ENCODE measurements at regions not wholly inside any gene's neighbourhood (a gene's known extent, or its start where the extent isn't known, plus 50 kb on each side); places are given as distances from the start of the nearest gene placed in this dataset.

DNA sequence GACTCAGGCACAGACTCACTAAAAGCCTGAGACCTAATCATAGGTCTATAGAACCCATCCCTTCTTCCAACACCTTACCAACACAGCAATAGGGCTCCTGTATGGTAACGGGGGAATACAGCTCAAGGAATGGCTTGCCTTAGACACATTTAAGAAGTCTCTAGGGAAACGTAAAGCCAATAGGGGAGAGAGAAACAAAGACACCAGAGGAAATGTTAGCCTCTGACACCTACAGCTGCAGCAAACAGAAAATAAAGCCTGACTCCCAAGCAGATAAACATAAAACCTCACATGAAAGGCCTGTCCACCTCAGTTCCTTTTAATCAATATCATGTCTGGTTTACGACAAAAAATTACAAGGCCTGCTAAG lies 51.1 kb upstream of the NCOA1 start:
- DNase-seq, result no peak

- no peak for DNase-seq
These were observed 51.6 kb upstream of the NCOA1 start for GRCh38 chr2:24439280-24439970.

DNA sequence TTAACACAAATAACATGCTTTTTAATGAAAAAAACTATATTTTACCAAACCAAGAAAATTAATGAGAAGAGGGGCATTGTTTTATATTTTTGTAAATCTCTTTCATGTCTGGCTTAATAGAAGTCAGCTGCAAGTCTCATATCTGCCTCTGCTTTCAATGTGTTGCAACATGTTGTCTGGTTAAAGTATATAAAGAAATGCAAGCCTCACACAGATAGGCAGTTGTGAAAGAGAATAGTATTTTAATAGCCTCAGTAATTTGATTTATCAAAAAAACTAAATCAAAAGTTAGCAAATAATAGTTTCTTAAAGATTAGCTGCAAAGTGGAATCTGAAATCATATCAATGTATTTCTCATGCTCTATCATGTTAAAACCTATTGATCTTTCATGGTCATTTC lies 52.9 kb upstream of the NCOA1 start:
- DNase-seq, result no peak

DNA sequence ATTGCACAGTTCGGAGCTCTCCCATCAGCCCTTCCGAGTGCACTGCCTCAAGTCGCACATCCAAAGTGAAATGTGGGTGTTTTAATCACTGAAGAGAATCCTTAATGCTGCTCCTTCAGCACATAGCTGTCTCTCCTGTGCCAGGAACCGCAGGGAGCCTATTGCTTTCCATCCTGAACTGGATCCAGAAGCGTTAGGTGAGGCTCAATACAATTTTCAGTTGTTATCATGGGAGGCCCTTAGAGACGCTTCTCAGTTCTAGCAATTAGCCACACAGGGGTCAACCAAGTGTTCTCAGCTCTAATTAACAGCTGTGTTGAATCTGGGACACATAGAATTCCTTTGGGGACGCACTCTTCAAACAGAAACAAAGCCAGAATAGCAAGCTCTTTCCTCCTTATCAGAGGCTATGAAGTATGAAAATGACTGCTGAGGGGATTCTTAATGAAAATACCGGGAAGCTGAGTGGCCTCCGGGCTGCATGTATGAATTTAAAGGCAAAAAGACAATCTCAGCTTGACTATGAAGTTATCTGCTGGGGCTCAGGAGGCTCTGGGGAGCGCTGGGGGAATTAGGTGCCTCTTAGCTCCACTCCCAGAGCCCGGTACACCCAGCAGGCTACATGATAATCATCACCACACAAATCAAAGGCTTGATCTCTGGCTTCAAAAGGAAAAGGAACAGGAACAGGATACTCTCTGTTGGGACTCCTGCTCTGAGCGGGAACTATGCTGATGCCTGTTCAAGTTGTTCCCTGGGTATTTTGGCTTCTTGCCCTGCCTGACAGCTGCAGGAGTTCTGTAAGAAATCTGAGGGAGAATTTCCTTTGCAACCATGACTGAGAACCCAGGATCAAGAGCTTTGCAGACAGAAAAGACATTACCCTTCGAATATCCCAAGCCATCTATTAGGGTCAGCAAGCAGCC lies 55.4 kb upstream of the NCOA1 start:
- no peak for DNase-seq

DNA sequence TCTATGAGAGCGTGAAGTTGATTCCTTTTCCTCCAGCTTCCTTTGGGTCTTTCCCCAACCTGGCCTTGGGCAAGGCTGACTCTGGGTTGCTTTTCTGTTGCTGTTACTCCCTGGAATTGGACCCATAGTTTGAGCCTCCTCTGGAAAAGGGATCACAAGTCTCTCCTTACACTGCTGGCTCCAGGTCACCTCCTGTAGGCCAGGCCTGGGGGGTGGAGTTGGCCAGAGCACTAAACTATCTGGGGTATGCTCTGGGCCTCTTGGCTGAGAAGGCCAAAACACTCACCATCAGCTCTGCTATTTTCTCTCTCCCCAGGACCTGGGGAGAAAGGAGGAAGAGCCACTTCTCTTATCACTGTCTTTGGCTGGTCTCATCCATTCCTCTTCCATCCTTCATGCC lies 56.5 kb upstream of the NCOA1 start:
- no peak for DNase-seq

GRCh38 chr2:24432735-24433134 lies 58.3 kb upstream of the NCOA1 start:
- DNase-seq, result no peak

DNA sequence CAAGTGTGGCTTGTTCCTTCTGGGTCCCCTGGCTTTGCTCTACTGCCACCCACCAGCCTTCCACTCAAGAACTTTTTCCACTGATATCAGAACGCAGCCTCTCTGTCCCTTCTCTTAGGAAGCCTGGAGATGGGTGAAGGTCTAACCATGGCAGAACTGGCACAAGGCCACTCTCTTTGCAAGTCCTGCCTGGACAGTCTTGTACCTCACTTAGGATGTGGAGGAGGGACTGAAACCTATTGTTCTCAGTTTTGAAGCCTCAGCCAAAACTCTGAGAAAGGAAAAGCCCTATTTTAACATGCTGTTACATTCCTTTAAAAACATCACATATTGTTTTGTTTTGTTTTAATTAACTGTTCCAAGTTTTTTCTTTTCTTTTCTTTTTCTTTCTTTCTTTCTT lies 58.9 kb upstream of the NCOA1 start:
- no peak for DNase-seq

DNA sequence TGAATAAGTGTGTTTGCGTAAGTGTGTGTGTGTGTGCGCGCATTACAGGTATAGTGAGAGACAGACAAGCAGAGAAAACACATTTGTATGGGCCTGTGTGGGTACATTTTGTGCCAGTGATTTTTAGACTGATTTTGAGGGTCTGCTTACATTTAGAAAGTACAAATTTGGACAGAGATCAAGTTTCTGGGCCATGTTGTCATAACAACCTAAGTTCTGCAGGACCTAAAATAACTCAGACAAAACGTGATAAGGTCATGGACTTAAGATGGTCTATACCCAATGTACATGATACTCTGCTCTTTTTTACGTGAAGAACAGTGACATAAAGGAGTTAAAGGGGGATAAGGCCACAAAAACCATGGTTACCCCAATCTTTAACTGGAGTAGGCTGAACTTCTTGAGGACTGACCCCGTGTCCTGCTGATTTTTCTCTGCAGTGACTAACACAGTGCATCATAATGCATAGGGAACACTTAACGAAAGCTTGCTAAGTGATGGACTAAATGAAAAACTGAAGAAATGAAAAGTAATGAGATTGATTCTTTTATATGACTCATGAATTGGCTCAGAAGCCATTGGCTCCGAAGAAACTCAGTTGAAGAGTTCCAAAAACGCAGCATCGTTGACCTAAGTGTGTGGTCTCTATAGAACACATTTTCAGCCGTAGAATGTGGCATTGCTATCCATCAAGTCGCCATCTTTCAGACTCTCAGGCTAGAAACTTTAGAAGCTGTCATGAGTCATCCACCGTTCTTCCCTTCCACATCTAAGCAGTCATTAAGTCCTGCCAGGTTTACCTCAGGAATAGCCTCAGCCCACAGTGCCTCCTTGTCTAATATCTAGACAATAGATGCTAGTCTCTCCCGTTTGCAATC lies 61.6 kb upstream of the NCOA1 start:
- DNase-seq, result no peak

DNA sequence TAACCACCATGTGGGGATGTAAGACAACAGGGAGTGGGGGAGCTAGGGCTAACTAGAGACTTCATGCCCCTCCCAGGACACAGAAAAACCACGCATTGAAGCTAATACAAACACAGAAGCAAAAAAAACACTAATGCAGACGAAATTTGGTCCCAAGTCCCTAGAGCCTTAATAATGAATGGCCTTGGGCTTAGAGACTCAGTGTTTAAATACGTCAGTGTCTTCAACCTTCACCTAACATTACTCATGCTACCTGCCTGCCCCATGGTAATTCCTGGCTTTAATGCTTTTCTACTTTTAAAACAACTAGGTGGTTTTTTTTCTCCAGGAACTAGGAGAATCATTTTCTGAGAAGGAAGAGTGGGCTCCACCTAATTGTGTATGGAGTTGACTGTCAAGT lies 64.1 kb upstream of the ITSN2 start:
- DNase-seq, result no peak

GRCh38 chr2:24423095-24423494 lies 62.8 kb upstream of the ITSN2 start:
- DNase-seq, result no peak

GRCh38 chr2:24421668-24422067 lies 61.3 kb upstream of the ITSN2 start:
- DNase-seq, result no peak

GRCh38 chr2:24420373-24420772 lies 60.0 kb upstream of the ITSN2 start:
- DNase-seq, result no peak

DNA sequence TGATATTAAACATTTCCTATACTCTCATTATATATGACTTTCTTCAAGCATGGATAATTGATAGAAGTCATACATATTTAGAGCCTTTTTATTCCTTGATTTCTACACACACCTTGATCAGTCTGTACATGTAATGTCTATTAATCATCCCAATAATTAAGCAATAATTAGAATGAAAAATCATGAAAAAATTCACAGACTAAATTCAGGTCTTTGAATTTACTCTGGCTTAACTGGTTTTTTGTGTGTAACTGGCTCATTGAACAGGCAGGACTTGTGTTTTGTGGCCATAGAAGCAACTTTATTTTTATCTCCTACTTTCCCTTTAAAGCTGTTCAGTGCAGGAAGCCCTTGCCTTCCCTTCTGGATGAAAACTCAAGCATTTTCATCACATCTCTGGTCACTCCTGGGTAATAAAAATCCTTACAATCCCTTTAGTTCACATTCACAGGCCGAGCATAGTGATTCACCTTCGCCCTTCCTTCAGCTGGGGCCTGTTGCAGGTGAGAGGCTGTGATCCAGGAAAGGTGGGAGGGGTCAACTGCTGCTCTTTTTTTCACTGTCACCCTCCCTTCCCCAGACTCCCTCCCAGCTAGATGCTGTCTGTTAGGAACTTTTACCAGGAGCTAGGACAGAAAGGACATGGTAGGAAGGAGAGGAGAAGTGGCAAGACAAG lies 58.0 kb upstream of the ITSN2 start:
- no peak for DNase-seq

DNA sequence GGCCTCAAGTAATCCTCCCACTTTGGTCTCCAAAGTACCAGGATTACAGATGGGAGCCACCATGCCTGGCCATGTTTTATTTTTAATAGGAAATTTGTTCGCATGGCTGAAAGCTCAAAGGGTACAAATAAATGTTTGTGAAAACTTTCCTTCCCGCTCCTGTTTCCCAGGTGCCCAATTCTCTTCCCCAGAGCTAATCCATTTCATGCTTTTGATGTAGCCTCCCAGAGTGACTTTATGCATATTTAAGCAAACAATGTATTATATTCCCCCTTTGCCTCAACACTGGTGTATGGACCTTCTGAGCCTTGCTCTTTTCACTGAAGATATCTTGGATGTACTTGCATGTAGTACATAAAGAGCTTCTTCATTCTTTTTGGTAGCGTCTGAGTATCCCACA lies 52.5 kb upstream of the ITSN2 start:
- DNase-seq, result no peak

DNA sequence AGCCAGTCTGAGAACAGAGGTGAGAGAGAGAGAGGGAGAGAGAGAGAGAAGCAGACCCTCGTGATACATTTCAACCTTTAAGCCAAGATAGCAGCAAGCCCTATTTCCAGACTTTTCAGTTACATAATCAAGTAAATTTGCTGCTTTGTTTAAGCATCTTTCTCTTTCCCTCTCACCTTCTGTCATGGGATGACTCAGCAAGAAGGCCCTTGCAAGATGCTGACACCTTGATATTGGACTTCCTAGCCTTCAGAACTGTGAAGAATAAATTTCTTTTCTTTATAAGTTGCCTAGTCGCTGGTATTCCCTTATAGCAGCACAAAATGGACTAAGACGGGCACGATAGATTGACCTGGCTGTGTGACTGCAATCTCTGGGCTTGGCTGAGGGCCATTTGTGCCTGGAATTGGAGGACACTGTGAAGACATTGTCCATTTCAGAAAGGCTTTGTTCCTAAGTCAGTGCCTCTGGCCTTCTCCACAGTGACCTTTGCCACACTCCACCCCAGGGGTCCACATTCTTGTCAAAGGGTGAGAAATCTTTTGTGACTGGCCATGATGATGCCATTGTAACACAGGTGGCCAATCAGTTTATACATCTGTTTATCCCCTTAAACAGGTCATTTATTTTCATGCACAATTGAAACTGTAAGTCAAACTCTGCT lies 51.3 kb upstream of the ITSN2 start:
- no peak for DNase-seq

DNA sequence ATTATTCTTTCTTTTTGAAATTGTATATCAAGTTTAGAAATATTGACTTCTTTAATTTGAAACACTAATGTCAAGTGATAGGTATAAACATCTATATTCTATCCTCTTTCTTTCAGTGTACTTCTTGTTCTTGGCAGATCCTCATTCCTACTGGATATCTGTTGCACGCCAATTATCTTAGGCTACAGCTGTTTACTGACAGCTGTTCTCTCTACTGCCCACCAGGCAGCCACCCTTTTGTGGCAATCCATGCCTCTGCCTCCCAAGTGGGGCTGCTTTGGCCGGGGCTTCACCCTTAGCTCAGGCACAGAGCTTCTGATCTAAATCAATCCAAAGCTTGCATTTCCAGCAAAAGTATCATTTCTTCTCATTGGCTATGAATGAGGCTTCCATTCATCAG lies 50.6 kb upstream of the ITSN2 start:
- no peak for DNase-seq

DNA sequence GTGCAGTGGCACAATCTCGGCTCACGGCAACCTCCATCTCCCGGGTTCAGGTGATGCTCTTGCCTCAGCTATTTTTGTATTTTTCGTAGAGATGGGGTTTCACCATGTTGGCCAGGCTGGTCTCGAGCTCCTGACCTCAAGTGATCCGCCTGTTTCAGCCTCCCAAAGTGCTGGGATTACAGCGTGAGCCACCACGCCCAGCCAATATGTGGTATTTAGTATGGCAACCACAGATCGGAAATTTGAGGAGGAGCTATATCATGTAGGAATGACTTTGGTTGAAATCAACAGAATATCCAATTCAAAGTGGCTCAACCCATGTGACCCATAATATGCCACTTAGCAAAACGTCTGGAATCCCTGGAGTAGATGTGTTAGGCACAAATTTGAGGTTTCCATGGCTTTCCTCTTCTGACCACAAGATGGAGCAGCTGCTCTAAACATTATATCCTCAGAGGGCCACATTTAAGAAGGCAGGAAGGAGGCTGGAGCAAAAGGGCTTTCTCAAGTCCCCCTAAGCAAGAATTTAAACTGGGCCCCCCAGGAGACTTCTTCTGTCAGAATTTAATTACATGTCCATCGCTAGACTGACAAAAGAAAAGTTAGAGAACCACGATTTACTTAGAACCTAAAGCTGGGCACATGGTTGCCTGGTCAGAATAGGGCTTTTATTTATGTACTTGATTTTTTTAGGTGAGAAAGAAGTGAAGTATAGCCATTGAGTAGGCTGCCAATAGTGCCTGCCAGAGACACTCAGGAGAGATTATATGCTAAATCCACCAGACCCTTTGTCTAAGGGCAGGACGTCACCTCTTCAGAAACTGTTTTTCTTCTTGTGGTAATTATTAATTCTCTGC lies 49.6 kb upstream of the ITSN2 start:
- DNase-seq, result peak; percentile 80
